Pancreas (tissue), 10 donors: ENCODE measurements at regions not wholly inside any gene's neighbourhood (a gene's known extent, or its start where the extent isn't known, plus 50 kb on each side); places are given as distances from the start of the nearest gene placed in this dataset.

Source experiments
- ATAC-seq, 4 donors: fragments of 200-7000 bp; cut with Tn5 transposase; one replicate each; pipeline versions ENCODE4 v1.8.0 to v1.9.1; 2020; ENCODE audit warnings: mild to moderate bottlenecking in 4 of 4, moderate library complexity in 4 of 4
- DNase-seq, 6 donors: peaks; one replicate each; pipeline ENCODE4 v3.0.0-alpha.2; 2020
- FAIRE-seq: peaks from 2 replicates; lab custom pipeline; 2012; peaks lifted over from hg19 to GRCh38; lab: Jason Lieb, UNC
- H3K27ac ChIP-seq, 4 donors: fragments of 200-600 bp; sonication (generic); 1 replicate in 3 of 4; 2 replicates in 1 of 4; pipeline versions ENCODE4 v1.5.0 to v1.8.0; 2020
- H3K27me3 ChIP-seq, 4 donors: fragments of 200-600 bp; one replicate each; pipeline ENCODE4 v1.8.0; 2021
- H3K36me3 ChIP-seq, 3 donors: fragments of 200-600 bp; sonication (generic) in 1 of 3; one replicate each; pipeline versions ENCODE4 v1.5.0 to v1.8.0; 2020 to 2021
- H3K4me1 ChIP-seq, 3 donors: fragments of 200-600 bp; one replicate each; pipeline ENCODE4 v1.8.0; 2021
- H3K4me3 ChIP-seq, 4 donors: fragments of 200-600 bp; sonication (generic) in 2 of 4; one replicate each; pipeline versions ENCODE4 v1.5.0 to v1.8.0; 2020 to 2021
- H3K9me3 ChIP-seq, 4 donors: fragments of 200-600 bp; one replicate each; pipeline ENCODE4 v1.8.0; 2021
- CTCF ChIP-seq, 4 donors: fragments of 200-600 bp; sonication (generic) in 3 of 4; IDR thresholded peaks; one replicate each; pipeline versions ENCODE4 v1.5.0 to v1.8.0; 2021; ENCODE audit warnings: antibody characterized with exemption in 4 of 4
- WGBS, 2 donors: extraction: QIAGEN DNeasy Blood & Tissue Kit; methylation state at CpG; one replicate each; pipeline ENCODE4 v1.1.7; 2013; 5-methylcytosine and 5-hydroxymethylcytosine counted together
- intact Hi-C, 3 donors: fragments of 100-400 bp; cut with DNase I; formaldehyde crosslinking; loops; one replicate each; pipeline versions ENCODE4 v1.11.1 to v1.14.2; 2022
- donor health status: healthy with polysubstance abuse.
- donor health status: DM: no; HTN: no; CAD: no; lungs with moderate emphysema.
- donor health status: DM: no; HTN: no; CAD: no.
- donor health status: control.
- donor health status: control.
- donor health status: Bipolar disorder and iron deficiency.
- donor health status: DM: yes; HTN: yes; CAD: no.
- donor health status: DM: no; HTN: no; CAD: no.
- donor health status: DM: no; HTN: no; CAD: no.
- donor health status: DM: yes; HTN: yes; CAD: no.

- Histone ChIP-seq H3K27ac (no peak overlapping the region), H3K4me3 (no peak overlapping the region), H3K9me3 (no peaks in the 10 kb centered on the region), H3K27me3 (no peaks in the 10 kb centered on the region), H3K36me3 (no peaks in the 10 kb centered on the region), H3K4me1 (no peaks in the 10 kb centered on the region)
- no peak for FAIRE-seq
- WGBS, 2 donors: 23 to 35% methylated on average over 3 of the region's 3 CpGs
- TF ChIP-seq CTCF (IDR thresholded peaks at IDR 0.05): no peak
- no peak for ATAC-seq
- intact Hi-C loops: no loop called here
- DNase-seq: no peak
Measured at GRCh38 chr3:22593638-22594037, 609.5 kb upstream of the UBE2E2 start.

- H3K4me3 ChIP-seq: no peak overlapping the region
- DNase-seq (no peak), ATAC-seq (no peak), FAIRE-seq (no peak)
- H3K36me3 ChIP-seq: no peaks in the 10 kb centered on the region
- no peak overlapping the region for H3K27ac ChIP-seq
- no peak for TF ChIP-seq CTCF (IDR thresholded peaks at IDR 0.05)
- no peaks in the 10 kb centered on the region for H3K27me3 ChIP-seq
- H3K9me3 ChIP-seq: no peaks in the 10 kb centered on the region
- H3K4me1 ChIP-seq: no peaks in the 10 kb centered on the region
- intact Hi-C loops: no loop called here
Measured at GRCh38 chr3:22594990-22595389, 608.1 kb upstream of the UBE2E2 start.

- no peaks in the 10 kb centered on the region for H3K27me3 ChIP-seq
- intact Hi-C loops: no loop called here
- 59 to 73% methylated on average over 5 of the region's 5 CpGs for WGBS, 2 donors
- ATAC-seq (no peak), FAIRE-seq (no peak), DNase-seq (no peak)
- TF ChIP-seq CTCF (IDR thresholded peaks at IDR 0.05): no peak
- no peaks in the 10 kb centered on the region for H3K4me1 ChIP-seq
- H3K27ac ChIP-seq: no peak overlapping the region
- H3K4me3 ChIP-seq: no peak overlapping the region
- no peaks in the 10 kb centered on the region for H3K9me3 ChIP-seq
- no peaks in the 10 kb centered on the region for H3K36me3 ChIP-seq
Measured at GRCh38 chr3:22606461-22606860, 596.7 kb upstream of the UBE2E2 start.

DNA sequence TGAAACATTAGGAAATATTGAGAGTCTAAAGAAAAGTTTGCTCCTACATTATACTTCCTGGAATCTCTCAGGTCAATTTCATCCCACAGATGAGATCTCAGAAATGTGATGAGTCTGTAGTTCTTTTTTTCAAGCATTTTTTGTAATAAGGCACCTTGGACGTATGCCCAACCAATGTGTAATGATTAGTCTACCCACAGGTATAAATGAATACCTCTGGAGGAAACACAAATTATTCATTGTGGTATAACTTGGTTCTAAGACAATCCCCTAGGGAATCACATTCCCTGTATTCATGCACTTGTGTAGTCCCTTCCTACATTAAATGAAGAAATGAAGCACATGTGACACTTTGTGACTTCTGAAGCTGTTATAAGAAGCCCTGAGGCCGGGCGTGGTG, 596.2 kb upstream of the UBE2E2 start:
- no peaks in the 10 kb centered on the region for H3K36me3 ChIP-seq
- no peak overlapping the region for H3K4me3 ChIP-seq
- no peak overlapping the region for H3K27ac ChIP-seq
- no peaks in the 10 kb centered on the region for H3K9me3 ChIP-seq
- FAIRE-seq: no peak
- DNase-seq: no peak
- ATAC-seq: no peak
- no peaks in the 10 kb centered on the region for H3K4me1 ChIP-seq
- 69 to 74% methylated on average over 3 of the region's 3 CpGs for WGBS, 2 donors
- peaks cover 0 to 4% (median 0%) of the 10 kb centered on the region in 4 donors for H3K27me3 ChIP-seq
- intact Hi-C loops: no loop called here
- no peak for TF ChIP-seq CTCF (IDR thresholded peaks at IDR 0.05)

DNA sequence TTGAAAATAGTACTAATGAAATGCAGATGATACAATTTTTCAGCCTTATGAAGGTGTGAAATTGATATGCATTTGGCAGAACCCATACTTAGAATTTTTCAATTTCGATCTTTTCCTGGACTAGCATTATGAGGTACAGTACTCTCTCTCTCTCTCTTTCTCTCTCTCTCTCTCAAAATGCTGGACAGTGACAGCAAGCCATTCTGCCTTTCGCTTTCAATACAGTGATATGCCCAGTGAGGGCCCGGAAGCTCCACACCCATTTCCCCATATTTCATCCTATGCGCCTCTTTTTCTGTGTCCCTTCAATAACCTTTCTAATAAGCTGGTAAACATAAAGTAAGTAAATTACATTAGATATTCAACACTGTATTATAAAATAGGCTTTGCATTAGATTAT, 595.0 kb upstream of the UBE2E2 start:
- 91 to 94% methylated on average over 4 of the region's 4 CpGs for WGBS, 2 donors
- TF ChIP-seq CTCF (IDR thresholded peaks at IDR 0.05): no peak
- no peaks in the 10 kb centered on the region for H3K4me1 ChIP-seq
- no peak overlapping the region for H3K27ac ChIP-seq
- H3K27me3 ChIP-seq: peaks cover 0 to 5% (median 0%) of the 10 kb centered on the region in 4 donors
- ATAC-seq (no peak), FAIRE-seq (no peak), DNase-seq (no peak)
- no peaks in the 10 kb centered on the region for H3K9me3 ChIP-seq
- intact Hi-C loops: no loop called here
- H3K4me3 ChIP-seq: no peak overlapping the region
- no peaks in the 10 kb centered on the region for H3K36me3 ChIP-seq
